GM12878 (cell line): ENCODE measurements at regions not wholly inside any gene's neighbourhood (a gene's known extent, or its start where the extent isn't known, plus 50 kb on each side); places are given as distances from the start of the nearest gene placed in this dataset.

ENCODE experiments used
- ATAC-seq: fragments of 200-7000 bp; cut with Tn5 transposase; 3 replicates; pipeline ENCODE4 v1.9.1; 2020; ENCODE audit warnings: mild to moderate bottlenecking, moderate library complexity
- BruUV-seq: library from RNA; stranded (reverse); fragments of 400-500 nt; replicated peaks from 2 replicates; lab custom pipeline; 2021; lab: Mats Ljungman, UMichigan
- CTCF ChIA-PET: fragments of 300-600 bp; sonication (Branson Sonifier 250); formaldehyde crosslinking; extraction: SDS; loops from one replicate; lab custom pipeline; 2021; ENCODE audit warnings: inconsistent platforms; lab: Yijun Ruan, JAX
- POLR2A ChIA-PET: fragments of 350-600 bp; formaldehyde crosslinking; extraction: SDS; loops from one replicate; lab custom pipeline; 2021; ENCODE audit warnings: inconsistent platforms; lab: Charles Lee
- RAD21 ChIA-PET: fragments of 300-600 bp; sonication (Branson Sonifier 250); formaldehyde crosslinking; loops from one replicate; lab custom pipeline; 2023; ENCODE audit warnings: antibody characterized with exemption; ENCODE audit not compliant: unreplicated experiment; lab: Charles Lee
- SMC1A ChIA-PET: fragments of 300-600 bp; sonication (Branson Sonifier 250); formaldehyde crosslinking; loops from one replicate; lab custom pipeline; 2023; ENCODE audit not compliant: unreplicated experiment, uncharacterized antibody; lab: Charles Lee
- DNase-seq: peaks from one replicate; pipeline ENCODE4 v3.0.0-alpha.2; 2011; ENCODE audit warnings: low read depth, low spot score
- FAIRE-seq: peaks from 3 replicates; lab custom pipeline; 2011; peaks lifted over from hg19 to GRCh38; lab: Jason Lieb, UNC
- H2AFZ ChIP-seq: 2 replicates; pipeline ENCODE4 v1.6.0; 2011; ENCODE audit warnings: low read depth, low read length, control low read depth; ENCODE audit not compliant: control insufficient read depth
- H3K27ac ChIP-seq: 2 replicates; pipeline ENCODE4 v1.5.1; 2011; ENCODE audit warnings: control low read depth; ENCODE audit not compliant: control insufficient read depth, insufficient read depth
- H3K27me3 ChIP-seq, 2 experiments: replicated peaks in 1 of 2; 2 replicates each; pipeline versions ENCODE4 v1.6.0 to v1.6.1; 2011; ENCODE audit warnings: low read length in 1 of 2; ENCODE audit not compliant: control insufficient read depth in 2 of 2, insufficient read depth in 2 of 2
- H3K36me3 ChIP-seq, 2 experiments: 2 replicates each; pipeline ENCODE4 v1.5.1; 2011; ENCODE audit warnings: low read length in 1 of 2; ENCODE audit not compliant: control insufficient read depth in 2 of 2, insufficient read depth in 2 of 2
- H3K4me1 ChIP-seq: 2 replicates; pipeline ENCODE4 v1.6.1; 2011; ENCODE audit warnings: mild to moderate bottlenecking, low read length, moderate library complexity, mixed read lengths; ENCODE audit not compliant: control insufficient read depth, insufficient read depth
- H3K4me2 ChIP-seq: 2 replicates; pipeline ENCODE4 v1.6.0; 2011; ENCODE audit warnings: control low read depth; ENCODE audit not compliant: control insufficient read depth, insufficient read depth
- H3K4me3 ChIP-seq: fragments of 200-600 bp; sonication (generic); 2 replicates; pipeline ENCODE4 v1.5.1; 2016
- H3K79me2 ChIP-seq: 2 replicates; pipeline ENCODE4 v1.6.0; 2011; ENCODE audit warnings: low read length; ENCODE audit not compliant: control insufficient read depth, insufficient read depth
- H3K9ac ChIP-seq: 2 replicates; pipeline ENCODE4 v1.8.0; 2011; ENCODE audit warnings: low read length, control low read depth, mixed read lengths; ENCODE audit not compliant: control insufficient read depth, insufficient read depth
- H3K9me3 ChIP-seq: replicated peaks from 3 replicates; pipeline ENCODE4 v1.5.1; 2011; ENCODE audit warnings: mild to moderate bottlenecking, low read length; ENCODE audit not compliant: control insufficient read depth, insufficient read depth
- H4K20me1 ChIP-seq: 2 replicates; pipeline ENCODE4 v1.6.0; 2011; ENCODE audit not compliant: control insufficient read depth, insufficient read depth
- CREB1 ChIP-seq: IDR thresholded peaks from 2 replicates; pipeline ENCODE4 v1.6.1; 2012; ENCODE audit warnings: low read depth, mild to moderate bottlenecking, inconsistent platforms
- EGR1 ChIP-seq, 2 experiments: IDR thresholded peaks; 1 replicate in 1 of 2; 2 replicates in 1 of 2; pipeline ENCODE4 v1.6.1; 2011 to 2012; ENCODE audit warnings: low read depth in 2 of 2, low read length in 2 of 2, borderline replicate concordance in 1 of 2, mild to moderate bottlenecking in 1 of 2, moderate library complexity in 1 of 2
- JUNB ChIP-seq: IDR thresholded peaks from 2 replicates; pipeline ENCODE4 v1.6.1; 2016; ENCODE audit warnings: antibody characterized with exemption, mild to moderate bottlenecking
- JUND ChIP-seq: IDR thresholded peaks from 2 replicates; pipeline ENCODE4 v1.6.1; 2012; ENCODE audit warnings: low read depth, mild to moderate bottlenecking, low read length, improper control_type of control experiment, moderate library complexity
- MTA3 ChIP-seq: IDR thresholded peaks from 2 replicates; pipeline ENCODE4 v1.6.1; 2012; ENCODE audit warnings: low read length, inconsistent platforms, borderline replicate concordance
- NFYB ChIP-seq: IDR thresholded peaks from 2 replicates; pipeline ENCODE4 v1.6.1; 2011; ENCODE audit warnings: low read depth, mild to moderate bottlenecking, low read length, improper control_type of control experiment, moderate library complexity; ENCODE audit not compliant: insufficient read depth
- NR2C1 ChIP-seq: fragments of 450-650 bp; IDR thresholded peaks from 2 replicates; pipeline ENCODE4 v1.6.1; 2017; ENCODE audit warnings: antibody characterized with exemption, mild to moderate bottlenecking, moderate library complexity
- PAX5 ChIP-seq: IDR thresholded peaks from 2 replicates; pipeline ENCODE4 v1.6.1; 2011; ENCODE audit warnings: low read depth, low read length, borderline replicate concordance
- RAD21 ChIP-seq: IDR thresholded peaks from 2 replicates; pipeline ENCODE4 v1.6.1; 2011; ENCODE audit warnings: mild to moderate bottlenecking, low read depth, low read length, moderate library complexity; ENCODE audit not compliant: insufficient read depth
- RB1 ChIP-seq: fragments of 450-650 bp; formaldehyde crosslinking; IDR thresholded peaks from 2 replicates; pipeline ENCODE4 v1.6.1; 2017; ENCODE audit warnings: mild to moderate bottlenecking, borderline replicate concordance
- SP1 ChIP-seq: IDR thresholded peaks from one replicate; pipeline ENCODE4 v1.6.1; 2011; ENCODE audit warnings: low read depth, low read length
- WGBS: methylation state at CpG from one replicate; pipeline ENCODE4 v1.1.6; 2016; ENCODE audit warnings: low lambda C conversion rate; ENCODE audit not compliant: insufficient replicate concordance, insufficient coverage; ENCODE audit errors: missing lambda C conversion rate; 5-methylcytosine and 5-hydroxymethylcytosine counted together
- in situ Hi-C: fragments of 300-500 bp; cut with MboI; formaldehyde crosslinking; loops from 9 replicates; pipeline ENCODE4 v1.14.3; 2018; ENCODE audit warnings: mixed read lengths
- intact Hi-C: fragments of 100-400 bp; cut with micrococcal nuclease; formaldehyde crosslinking; loops from one replicate; pipeline ENCODE4 v1.14.2; 2022; ENCODE audit not compliant: unreplicated experiment
- TF ChIP-seq, protein P1 (sequence below): fragments of 150-350 bp; IDR thresholded peaks from 2 replicates; pipeline ENCODE4 v1.6.1; 2016; ENCODE audit warnings: low read depth, low read length
- TF ChIP-seq, protein P2 (sequence below): IDR thresholded peaks from 2 replicates; pipeline ENCODE4 v1.6.1; 2012; ENCODE audit warnings: low read length, inconsistent platforms
- TF ChIP-seq, protein P3 (sequence below): fragments of 450-650 bp; formaldehyde crosslinking; IDR thresholded peaks from 2 replicates; pipeline ENCODE4 v1.4.0; 2022; ENCODE audit warnings: mild to moderate bottlenecking, moderate library complexity
- TF ChIP-seq, protein P4 (sequence below): fragments of 150-350 bp; IDR thresholded peaks from 2 replicates; pipeline ENCODE4 v1.6.1; 2014; ENCODE audit warnings: mild to moderate bottlenecking, low read depth, low read length

DNA sequence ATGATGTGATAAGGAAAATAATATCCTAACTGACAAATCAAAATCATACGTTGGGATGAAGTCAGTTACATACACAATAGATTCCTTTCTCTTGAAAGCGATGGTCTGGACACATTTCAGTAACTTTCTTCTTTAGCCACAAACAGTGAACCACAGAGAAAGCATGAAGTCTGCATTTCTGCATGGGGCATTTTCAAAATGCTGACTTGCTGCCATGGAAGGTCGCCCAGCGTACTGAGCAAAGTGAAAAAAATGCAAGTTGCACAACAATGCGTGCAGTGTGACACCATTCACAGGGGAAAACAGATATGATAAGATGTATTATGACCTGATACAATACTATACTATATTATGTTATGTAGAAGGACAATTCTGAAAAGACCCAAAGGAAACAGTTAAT, 146.3 kb downstream of the SNX18 start (continued):
- TF ChIP-seq, protein P1, sequence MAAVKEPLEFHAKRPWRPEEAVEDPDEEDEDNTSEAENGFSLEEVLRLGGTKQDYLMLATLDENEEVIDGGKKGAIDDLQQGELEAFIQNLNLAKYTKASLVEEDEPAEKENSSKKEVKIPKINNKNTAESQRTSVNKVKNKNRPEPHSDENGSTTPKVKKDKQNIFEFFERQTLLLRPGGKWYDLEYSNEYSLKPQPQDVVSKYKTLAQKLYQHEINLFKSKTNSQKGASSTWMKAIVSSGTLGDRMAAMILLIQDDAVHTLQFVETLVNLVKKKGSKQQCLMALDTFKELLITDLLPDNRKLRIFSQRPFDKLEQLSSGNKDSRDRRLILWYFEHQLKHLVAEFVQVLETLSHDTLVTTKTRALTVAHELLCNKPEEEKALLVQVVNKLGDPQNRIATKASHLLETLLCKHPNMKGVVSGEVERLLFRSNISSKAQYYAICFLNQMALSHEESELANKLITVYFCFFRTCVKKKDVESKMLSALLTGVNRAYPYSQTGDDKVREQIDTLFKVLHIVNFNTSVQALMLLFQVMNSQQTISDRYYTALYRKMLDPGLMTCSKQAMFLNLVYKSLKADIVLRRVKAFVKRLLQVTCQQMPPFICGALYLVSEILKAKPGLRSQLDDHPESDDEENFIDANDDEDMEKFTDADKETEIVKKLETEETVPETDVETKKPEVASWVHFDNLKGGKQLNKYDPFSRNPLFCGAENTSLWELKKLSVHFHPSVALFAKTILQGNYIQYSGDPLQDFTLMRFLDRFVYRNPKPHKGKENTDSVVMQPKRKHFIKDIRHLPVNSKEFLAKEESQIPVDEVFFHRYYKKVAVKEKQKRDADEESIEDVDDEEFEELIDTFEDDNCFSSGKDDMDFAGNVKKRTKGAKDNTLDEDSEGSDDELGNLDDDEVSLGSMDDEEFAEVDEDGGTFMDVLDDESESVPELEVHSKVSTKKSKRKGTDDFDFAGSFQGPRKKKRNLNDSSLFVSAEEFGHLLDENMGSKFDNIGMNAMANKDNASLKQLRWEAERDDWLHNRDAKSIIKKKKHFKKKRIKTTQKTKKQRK = no peak

DNA sequence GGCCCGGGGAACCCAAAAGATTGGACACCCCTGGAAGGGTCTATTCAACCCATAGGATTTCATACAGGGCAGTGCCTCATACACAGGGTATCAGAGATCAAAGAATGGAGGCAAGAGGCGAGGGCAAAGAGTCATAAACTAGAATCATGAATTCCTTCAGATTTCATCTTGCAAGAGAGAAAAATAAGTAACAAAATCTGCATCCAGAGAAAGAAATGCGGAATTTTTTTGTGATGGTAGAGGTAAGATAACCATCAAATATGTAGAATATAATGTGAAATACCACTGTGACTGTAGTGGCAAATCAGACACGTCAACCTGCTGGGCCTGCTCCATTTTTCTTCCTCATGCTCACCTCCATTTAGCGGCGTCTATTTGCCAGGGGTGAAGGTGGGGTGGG, 143.6 kb downstream of the SNX18 start:
- H3K9me3 ChIP-seq = no peaks in the 10 kb centered on the region
- no peaks in the 10 kb centered on the region for H3K4me1 ChIP-seq
- BruUV-seq = no TSS peak
- ChIA-PET CTCF (no interaction called here), SMC1A (no interaction called here), RAD21 (no interaction called here), POLR2A (no interaction called here)
- H3K4me3 ChIP-seq = no peak overlapping the region
- FAIRE-seq (no peak), DNase-seq (no peak), ATAC-seq (no peak)
- in situ Hi-C loops (no loop called here), intact Hi-C loops (no loop called here)
- WGBS = 33% methylated on average over 6 of the region's 6 CpGs
- H3K79me2 ChIP-seq = no peaks in the 10 kb centered on the region
- H3K27me3 ChIP-seq = no peaks in the 10 kb centered on the region
- no peak overlapping the region for H3K9ac ChIP-seq
- H4K20me1 ChIP-seq = no peaks in the 10 kb centered on the region
- H2AFZ ChIP-seq = no peak overlapping the region
- H3K4me2 ChIP-seq = no peak overlapping the region
- H3K36me3 ChIP-seq = no peaks in the 10 kb centered on the region
- H3K27ac ChIP-seq = no peak overlapping the region
- TF ChIP-seq JUND (no peak), RAD21 (no peak), RB1 (no peak), JUNB (no peak), CREB1 (no peak), NR2C1 (no peak), MTA3 (no peak), SP1 (no peak), PAX5 (no peak), EGR1 (IDR thresholded peaks at IDR 0.05; ENCODE audit: borderline replicate concordance in 1 of 2, low read depth in 2 of 2, low read length in 2 of 2) (no peak), NFYB (no peak)
- TF ChIP-seq, protein P2, sequence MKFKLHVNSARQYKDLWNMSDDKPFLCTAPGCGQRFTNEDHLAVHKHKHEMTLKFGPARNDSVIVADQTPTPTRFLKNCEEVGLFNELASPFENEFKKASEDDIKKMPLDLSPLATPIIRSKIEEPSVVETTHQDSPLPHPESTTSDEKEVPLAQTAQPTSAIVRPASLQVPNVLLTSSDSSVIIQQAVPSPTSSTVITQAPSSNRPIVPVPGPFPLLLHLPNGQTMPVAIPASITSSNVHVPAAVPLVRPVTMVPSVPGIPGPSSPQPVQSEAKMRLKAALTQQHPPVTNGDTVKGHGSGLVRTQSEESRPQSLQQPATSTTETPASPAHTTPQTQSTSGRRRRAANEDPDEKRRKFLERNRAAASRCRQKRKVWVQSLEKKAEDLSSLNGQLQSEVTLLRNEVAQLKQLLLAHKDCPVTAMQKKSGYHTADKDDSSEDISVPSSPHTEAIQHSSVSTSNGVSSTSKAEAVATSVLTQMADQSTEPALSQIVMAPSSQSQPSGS = no peak
- TF ChIP-seq, protein P3, sequence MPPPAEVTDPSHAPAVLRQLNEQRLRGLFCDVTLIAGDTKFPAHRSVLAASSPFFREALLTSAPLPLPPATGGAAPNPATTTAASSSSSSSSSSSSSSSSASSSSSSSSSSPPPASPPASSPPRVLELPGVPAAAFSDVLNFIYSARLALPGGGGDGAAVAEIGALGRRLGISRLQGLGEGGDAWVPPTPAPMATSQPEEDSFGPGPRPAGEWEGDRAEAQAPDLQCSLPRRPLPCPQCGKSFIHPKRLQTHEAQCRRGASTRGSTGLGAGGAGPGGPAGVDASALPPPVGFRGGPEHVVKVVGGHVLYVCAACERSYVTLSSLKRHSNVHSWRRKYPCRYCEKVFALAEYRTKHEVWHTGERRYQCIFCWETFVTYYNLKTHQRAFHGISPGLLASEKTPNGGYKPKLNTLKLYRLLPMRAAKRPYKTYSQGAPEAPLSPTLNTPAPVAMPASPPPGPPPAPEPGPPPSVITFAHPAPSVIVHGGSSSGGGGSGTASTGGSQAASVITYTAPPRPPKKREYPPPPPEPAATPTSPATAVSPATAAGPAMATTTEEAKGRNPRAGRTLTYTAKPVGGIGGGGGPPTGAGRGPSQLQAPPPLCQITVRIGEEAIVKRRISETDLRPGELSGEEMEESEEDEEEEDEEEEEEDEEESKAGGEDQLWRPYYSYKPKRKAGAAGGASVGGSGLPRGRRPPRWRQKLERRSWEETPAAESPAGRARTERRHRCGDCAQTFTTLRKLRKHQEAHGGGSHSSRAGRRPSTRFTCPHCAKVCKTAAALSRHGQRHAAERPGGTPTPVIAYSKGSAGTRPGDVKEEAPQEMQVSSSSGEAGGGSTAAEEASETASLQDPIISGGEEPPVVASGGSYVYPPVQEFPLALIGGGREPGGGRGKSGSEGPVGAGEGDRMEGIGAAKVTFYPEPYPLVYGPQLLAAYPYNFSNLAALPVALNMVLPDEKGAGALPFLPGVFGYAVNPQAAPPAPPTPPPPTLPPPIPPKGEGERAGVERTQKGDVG (CRISPR knock-in tag) = no peak
- TF ChIP-seq, protein P4, sequence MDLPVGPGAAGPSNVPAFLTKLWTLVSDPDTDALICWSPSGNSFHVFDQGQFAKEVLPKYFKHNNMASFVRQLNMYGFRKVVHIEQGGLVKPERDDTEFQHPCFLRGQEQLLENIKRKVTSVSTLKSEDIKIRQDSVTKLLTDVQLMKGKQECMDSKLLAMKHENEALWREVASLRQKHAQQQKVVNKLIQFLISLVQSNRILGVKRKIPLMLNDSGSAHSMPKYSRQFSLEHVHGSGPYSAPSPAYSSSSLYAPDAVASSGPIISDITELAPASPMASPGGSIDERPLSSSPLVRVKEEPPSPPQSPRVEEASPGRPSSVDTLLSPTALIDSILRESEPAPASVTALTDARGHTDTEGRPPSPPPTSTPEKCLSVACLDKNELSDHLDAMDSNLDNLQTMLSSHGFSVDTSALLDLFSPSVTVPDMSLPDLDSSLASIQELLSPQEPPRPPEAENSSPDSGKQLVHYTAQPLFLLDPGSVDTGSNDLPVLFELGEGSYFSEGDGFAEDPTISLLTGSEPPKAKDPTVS = no peak
